Fibroblast of lung (primary cell): ENCODE measurements at regions not wholly inside any gene's neighbourhood (a gene's known extent, or its start where the extent isn't known, plus 50 kb on each side); places are given as distances from the start of the nearest gene placed in this dataset.
"Not testable (repeated sequence)": the region's sequence is repeated elsewhere in the genome, so short reads cannot be mapped to it uniquely, and the experiment has no call there.

Experiments used
- EZH2 ChIP-seq: IDR thresholded peaks from 2 replicates; pipeline ENCODE4 v1.5.1; 2012; ENCODE audit warnings: low read length, control low read depth, mild to moderate bottlenecking; ENCODE audit errors: missing control alignments
- TF ChIP-seq, protein P1 (sequence below), 2 donors: IDR thresholded peaks in 1 of 2; conservative IDR thresholded peaks in 1 of 2; 1 replicate in 1 of 2; 2 replicates in 1 of 2; pipeline ENCODE4 v1.5.1; 2011 to 2012; ENCODE audit warnings: low read length in 2 of 2, control low read depth in 1 of 2, inconsistent platforms in 1 of 2, low read depth in 1 of 2, mild to moderate bottlenecking in 1 of 2

DNA sequence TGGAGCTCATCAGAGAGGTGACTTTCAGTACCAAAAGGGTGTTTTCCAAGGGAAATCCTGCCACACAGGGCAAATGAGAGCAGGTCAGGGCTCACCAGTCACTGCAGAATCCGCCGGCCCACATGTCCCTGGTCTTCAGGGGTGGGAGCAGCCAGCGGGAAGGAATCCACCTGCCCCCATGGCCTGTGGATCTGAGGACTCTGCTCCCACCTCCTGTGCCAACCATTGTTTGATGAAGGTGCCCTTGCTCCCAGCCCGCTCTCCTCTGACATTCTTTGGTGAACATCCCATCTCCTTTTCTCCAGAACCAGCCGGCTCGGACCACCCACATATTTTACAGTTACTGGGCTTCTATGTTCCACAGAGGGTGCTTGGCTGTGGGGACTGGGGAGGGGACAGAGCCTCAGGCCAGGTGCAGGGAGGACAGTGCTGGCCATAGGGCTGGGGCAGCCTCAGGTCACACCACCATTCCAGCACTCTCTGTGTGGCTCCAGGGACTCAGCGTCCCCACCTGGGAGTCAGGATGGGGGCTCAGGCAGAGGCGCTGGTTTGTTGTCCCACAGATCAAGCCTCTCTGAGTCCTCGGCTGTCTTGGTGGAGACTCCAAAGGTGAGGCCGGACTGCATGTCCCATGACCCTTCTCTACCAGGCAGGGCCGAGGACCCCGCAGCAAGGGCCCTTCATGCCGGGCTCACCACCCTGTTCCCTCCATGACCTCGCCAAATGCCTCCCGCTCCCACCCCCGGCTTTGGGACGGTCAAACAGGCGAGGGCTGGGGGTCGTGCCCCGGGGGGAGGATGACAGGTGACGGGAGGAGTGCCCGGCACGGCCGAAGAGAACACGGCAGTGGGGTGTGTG is 183.2 kb upstream of the ZNF469 start:
- TF ChIP-seq, protein P1, sequence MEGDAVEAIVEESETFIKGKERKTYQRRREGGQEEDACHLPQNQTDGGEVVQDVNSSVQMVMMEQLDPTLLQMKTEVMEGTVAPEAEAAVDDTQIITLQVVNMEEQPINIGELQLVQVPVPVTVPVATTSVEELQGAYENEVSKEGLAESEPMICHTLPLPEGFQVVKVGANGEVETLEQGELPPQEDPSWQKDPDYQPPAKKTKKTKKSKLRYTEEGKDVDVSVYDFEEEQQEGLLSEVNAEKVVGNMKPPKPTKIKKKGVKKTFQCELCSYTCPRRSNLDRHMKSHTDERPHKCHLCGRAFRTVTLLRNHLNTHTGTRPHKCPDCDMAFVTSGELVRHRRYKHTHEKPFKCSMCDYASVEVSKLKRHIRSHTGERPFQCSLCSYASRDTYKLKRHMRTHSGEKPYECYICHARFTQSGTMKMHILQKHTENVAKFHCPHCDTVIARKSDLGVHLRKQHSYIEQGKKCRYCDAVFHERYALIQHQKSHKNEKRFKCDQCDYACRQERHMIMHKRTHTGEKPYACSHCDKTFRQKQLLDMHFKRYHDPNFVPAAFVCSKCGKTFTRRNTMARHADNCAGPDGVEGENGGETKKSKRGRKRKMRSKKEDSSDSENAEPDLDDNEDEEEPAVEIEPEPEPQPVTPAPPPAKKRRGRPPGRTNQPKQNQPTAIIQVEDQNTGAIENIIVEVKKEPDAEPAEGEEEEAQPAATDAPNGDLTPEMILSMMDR (conservative IDR thresholded peaks at IDR 0.05 in 1 of 2, IDR thresholded peaks at IDR 0.05 in 1 of 2; ENCODE audit: low read depth in 1 of 2, low read length in 2 of 2), result not testable (repeated sequence)
- TF ChIP-seq EZH2, result not testable (repeated sequence)
